22Rv1 (cell line): ENCODE measurements at regions not wholly inside any gene's neighbourhood (a gene's known extent, or its start where the extent isn't known, plus 50 kb on each side); places are given as distances from the start of the nearest gene placed in this dataset.

ENCODE experiments used
- H3K27ac ChIP-seq: fragments of 450-650 bp; 2 replicates; pipeline ENCODE4 v1.5.1; 2017
- CTCF ChIP-seq: fragments of 450-650 bp; IDR thresholded peaks from 2 replicates; pipeline ENCODE4 v1.5.1; 2017; ENCODE audit warnings: mild to moderate bottlenecking
- ZFX ChIP-seq: fragments of 450-650 bp; IDR thresholded peaks from 2 replicates; pipeline ENCODE4 v1.6.1; 2017; ENCODE audit warnings: antibody characterized with exemption, borderline replicate concordance

- TF ChIP-seq ZFX (no peak), CTCF (no peak)
- no peak overlapping the region for H3K27ac ChIP-seq
Observed at GRCh38 chr3:81898336-81898735, 136.9 kb upstream of the GBE1 start.

- TF ChIP-seq CTCF (no peak), ZFX (no peak)
- H3K27ac ChIP-seq = no peak overlapping the region
Observed at GRCh38 chr3:81894598-81894997, 133.2 kb upstream of the GBE1 start.

- TF ChIP-seq ZFX (no peak), CTCF (no peak)
Observed at GRCh38 chr3:81891055-81891895, 129.8 kb upstream of the GBE1 start.

GRCh38 chr3:81888914-81889557, 127.6 kb upstream of the GBE1 start:
- H3K27ac ChIP-seq = no peak overlapping the region
- TF ChIP-seq CTCF (no peak), ZFX (no peak)

More at GRCh38 chr3:81891055-81891895, 129.8 kb upstream of the GBE1 start:
- no peak overlapping the region for H3K27ac ChIP-seq

- H3K27ac ChIP-seq = no peak overlapping the region
- TF ChIP-seq CTCF (no peak), ZFX (no peak)
Observed at GRCh38 chr3:81887448-81887847, 126.0 kb upstream of the GBE1 start.

- H3K27ac ChIP-seq = no peak overlapping the region
- TF ChIP-seq CTCF (no peak), ZFX (no peak)
Observed at GRCh38 chr3:81886081-81886480, 124.6 kb upstream of the GBE1 start.

GRCh38 chr3:81884791-81885190, 123.3 kb upstream of the GBE1 start:
- H3K27ac ChIP-seq = no peak overlapping the region
- TF ChIP-seq CTCF (no peak), ZFX (no peak)
